RWPE1 (cell line): ENCODE measurements at regions not wholly inside any gene's neighbourhood (a gene's known extent, or its start where the extent isn't known, plus 50 kb on each side); places are given as distances from the start of the nearest gene placed in this dataset.

ENCODE experiments used
- CTCF ChIA-PET: fragments of 350-600 bp; sonication (Branson Sonifier 250); formaldehyde crosslinking; extraction: SDS; loops from one replicate; lab custom pipeline; 2021; lab: Yijun Ruan, JAX
- POLR2A ChIA-PET: fragments of 400-600 bp; formaldehyde crosslinking; extraction: SDS; loops from one replicate; lab custom pipeline; 2020; ENCODE audit warnings: antibody characterized with exemption; ENCODE audit not compliant: low non-redundant PET; lab: Yijun Ruan, JAX
- DNase-seq: peaks from one replicate; pipeline ENCODE4 v3.0.0; 2012; ENCODE audit warnings: low spot score
- H3K27ac ChIP-seq: fragments of 450-650 bp; 2 replicates; pipeline ENCODE4 v1.5.1; 2017
- CTCF ChIP-seq: fragments of 450-650 bp; conservative IDR thresholded peaks from 2 replicates; pipeline ENCODE4 v1.5.1; 2017; ENCODE audit warnings: low read depth, mild to moderate bottlenecking

GRCh38 chr10:124325633-124325914 lies 93.1 kb downstream of the OAT start:
- CTCF ChIA-PET: no interaction called here
- POLR2A ChIA-PET: no interaction called here
- no peak for DNase-seq
- TF ChIP-seq CTCF: no peak
- H3K27ac ChIP-seq: no peak overlapping the region

- no peak overlapping the region for H3K27ac ChIP-seq
- DNase-seq: no peak
- TF ChIP-seq CTCF: no peak
- CTCF ChIA-PET: interaction anchor here (0.6 kb wide), 1 partner anchor 1154 kb away, joined by 5 read pairs; no protein-coding TSS in a partner anchor
- POLR2A ChIA-PET: no interaction called here
Measured at GRCh38 chr10:124324856-124325632, 93.7 kb downstream of the OAT start.

- no peak for TF ChIP-seq CTCF
- H3K27ac ChIP-seq: no peak overlapping the region
- no peak for DNase-seq
- ChIA-PET POLR2A (no interaction called here), CTCF (interaction anchor here (0.6 kb wide), 1 partner anchor 1154 kb away, joined by 5 read pairs; no protein-coding TSS in a partner anchor)
Measured at GRCh38 chr10:124324451-124324850, 94.3 kb downstream of the OAT start.

GRCh38 chr10:124323806-124324205 lies 94.9 kb downstream of the OAT start:
- ChIA-PET CTCF (no interaction called here), POLR2A (no interaction called here)
- no peak for DNase-seq
- no peak for TF ChIP-seq CTCF
- no peak overlapping the region for H3K27ac ChIP-seq

GRCh38 chr10:124323111-124323725 lies 95.5 kb downstream of the OAT start:
- CTCF ChIA-PET: interaction anchor here (0.6 kb wide), 1 partner anchor 501 kb away, joined by 3 read pairs; no protein-coding TSS in a partner anchor
- no peak for TF ChIP-seq CTCF
- POLR2A ChIA-PET: no interaction called here
- H3K27ac ChIP-seq: no peak overlapping the region
- DNase-seq: no peak

GRCh38 chr10:124322191-124322980 lies 96.3 kb downstream of the OAT start:
- POLR2A ChIA-PET: interaction anchor here (0.5 kb wide), 1 partner anchor 154 kb away, joined by 3 read pairs; no protein-coding TSS in a partner anchor
- TF ChIP-seq CTCF: no peak
- no peak overlapping the region for H3K27ac ChIP-seq
- DNase-seq: no peak
- CTCF ChIA-PET: interaction anchor here (0.8 kb wide), 1 partner anchor 67 kb away, joined by 4 read pairs; no protein-coding TSS in a partner anchor
